Activated CD4-positive, alpha-beta T cell treated with anti-CD3 and anti-CD28 coated beads, Interleukin-10, Interleukin-2, amounts not matched to agents 100 ng/mL and 50 ng/mL, durations not matched to agents 16 hours and 8 hours (primary cell): ENCODE measurements at regions not wholly inside any gene's neighbourhood (a gene's known extent, or its start where the extent isn't known, plus 50 kb on each side); places are given as distances from the start of the nearest gene placed in this dataset.
A peak's percentile ranks its signal among the peaks of the same experiment; 100 is the strongest.

ENCODE experiments used
- DNase-seq: peaks from one replicate; pipeline ENCODE4 v3.0.0-alpha.2; 2020

DNA sequence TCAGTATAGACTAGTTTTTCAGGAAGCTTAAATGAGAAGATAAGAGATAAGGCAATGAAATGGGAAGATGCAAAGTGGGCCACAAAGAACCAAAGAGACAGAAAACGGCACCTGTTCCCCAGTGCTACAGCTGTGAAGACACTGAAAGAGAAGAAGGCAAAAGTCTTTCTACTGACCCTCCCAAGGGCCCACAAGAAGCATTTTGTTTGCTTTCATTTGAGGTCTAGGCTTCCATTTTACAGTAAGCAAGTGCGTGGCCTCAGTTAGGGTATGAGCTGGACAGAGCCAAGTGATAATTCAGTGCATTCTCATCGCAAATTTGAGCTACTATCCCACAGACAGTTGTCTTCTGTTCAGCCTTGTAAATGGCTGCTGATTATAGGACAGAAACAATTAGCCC, 53.4 kb upstream of the STK17B start:
- DNase-seq = no peak

DNA sequence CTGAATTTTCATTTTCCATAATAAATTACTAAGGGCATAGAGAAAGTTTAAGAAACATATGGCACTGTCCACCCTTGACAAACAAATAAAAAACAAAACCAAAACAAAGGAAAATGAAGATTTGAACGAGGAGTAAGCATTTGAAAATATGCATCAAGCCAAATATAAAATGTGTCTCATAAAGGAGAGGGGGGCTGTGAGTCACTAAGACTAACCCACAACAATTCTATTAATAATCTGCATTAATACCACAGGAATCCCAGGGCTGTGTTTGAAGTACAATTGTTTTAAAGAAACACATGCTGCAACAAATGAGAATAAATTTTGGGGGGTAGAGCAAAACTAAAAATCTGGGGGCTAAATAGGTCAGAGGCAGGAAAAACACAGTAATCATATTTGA, 53.8 kb upstream of the STK17B start:
- DNase-seq = no peak

DNA sequence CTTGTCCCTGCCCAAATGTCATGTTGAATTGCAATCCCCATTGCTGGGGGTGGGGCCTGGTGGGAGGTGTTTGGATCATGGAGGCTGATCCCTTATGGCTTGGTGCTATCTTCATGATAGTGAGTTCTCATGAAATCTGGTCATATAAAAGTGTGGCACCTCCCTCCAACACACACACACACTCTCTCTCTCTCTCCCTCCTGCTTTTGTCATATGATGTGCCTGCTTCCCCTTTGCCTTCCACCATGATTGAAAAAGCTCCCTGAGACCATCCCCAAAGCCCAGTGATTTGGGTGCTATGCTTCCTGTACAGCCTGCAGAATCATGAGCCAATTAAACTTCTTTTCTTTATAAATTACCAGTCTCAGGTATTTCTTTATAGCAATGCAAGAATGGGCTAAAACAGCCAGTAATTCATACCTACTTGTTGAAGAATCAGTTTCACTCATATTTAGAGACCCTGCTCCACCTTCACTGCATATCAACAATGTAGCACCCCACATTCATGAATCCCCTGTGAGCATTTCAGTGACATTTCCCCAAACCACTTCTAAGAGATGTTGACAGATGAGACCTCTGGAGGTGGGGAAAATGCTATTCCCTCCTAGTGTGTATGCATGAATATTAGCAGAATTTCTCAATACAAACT, 54.8 kb upstream of the STK17B start:
- DNase-seq = no peak

DNA sequence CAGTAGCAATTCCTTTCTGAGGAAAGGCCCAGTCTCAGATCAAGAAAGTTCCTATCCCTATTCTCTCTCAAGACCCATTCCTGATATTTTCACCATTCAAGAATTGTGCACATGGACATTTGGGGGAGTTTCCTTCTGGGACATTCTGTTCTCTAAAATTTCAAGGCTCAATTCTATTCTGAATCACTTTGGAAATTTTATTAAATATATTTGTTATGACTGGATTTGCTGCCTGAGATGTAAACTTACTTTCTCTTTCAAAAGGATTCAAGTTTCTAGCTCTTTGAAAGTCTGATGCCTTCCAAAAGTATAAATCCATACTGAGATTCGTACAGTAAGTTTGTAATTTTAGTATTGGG, 55.3 kb upstream of the STK17B start:
- DNase-seq = no peak

DNA sequence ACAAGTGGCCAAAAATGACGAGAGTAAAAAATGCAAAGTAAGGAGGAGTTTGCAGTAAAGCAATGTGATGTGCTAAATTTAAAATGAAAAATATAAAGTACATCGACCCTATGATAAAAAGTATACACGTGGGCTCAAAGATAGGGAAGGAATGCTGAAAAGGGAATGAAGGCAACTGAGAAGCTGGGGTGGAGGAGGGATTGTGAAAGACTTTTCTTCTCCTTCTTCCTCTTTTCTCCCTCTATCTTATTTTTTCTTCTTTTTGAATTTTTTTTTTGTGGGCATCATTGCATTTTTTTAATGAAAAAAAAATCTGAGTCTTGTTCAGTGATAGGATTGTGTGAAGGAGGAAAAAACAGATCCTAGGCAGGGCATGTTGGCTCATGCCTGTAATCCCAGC, 57.6 kb upstream of the STK17B start:
- no peak for DNase-seq

DNA sequence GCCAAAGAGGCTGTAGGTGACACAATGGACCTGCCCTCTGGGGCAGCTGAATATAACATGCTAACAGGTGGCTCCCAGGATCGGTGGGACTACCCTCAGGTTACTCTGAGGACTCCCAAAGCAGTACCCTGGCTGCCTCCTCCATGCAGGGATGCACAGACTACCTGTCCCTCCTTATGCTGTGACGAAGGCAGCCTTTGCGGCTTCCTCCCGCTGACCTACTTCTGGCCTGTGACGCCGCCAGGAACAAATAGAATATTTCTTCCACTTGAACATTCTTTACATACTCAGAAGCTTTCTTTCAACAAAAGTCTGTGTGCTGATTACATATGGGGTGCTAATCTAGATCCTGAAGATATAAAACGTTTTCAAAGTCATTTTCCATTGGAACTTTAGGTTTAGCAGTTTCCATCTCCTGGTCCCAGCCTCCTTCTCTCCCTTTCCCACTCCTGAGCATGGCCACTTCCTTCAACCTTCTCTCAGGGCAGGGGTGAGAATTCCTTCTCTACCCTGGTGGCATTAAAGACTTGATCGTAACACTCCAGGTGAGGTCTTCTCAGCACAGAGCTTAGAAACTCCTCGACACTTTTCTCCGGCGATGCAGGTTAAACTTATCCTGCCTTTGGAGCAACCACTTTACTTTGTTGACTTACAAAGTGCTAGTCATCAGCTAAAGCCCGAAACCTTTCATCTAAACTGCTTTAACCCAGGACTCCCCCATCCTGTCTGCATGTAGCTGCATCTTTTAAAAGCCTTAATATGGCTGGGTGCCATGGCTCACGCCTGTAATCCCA, 58.9 kb upstream of the STK17B start:
- DNase-seq = peak; percentile 61

DNA sequence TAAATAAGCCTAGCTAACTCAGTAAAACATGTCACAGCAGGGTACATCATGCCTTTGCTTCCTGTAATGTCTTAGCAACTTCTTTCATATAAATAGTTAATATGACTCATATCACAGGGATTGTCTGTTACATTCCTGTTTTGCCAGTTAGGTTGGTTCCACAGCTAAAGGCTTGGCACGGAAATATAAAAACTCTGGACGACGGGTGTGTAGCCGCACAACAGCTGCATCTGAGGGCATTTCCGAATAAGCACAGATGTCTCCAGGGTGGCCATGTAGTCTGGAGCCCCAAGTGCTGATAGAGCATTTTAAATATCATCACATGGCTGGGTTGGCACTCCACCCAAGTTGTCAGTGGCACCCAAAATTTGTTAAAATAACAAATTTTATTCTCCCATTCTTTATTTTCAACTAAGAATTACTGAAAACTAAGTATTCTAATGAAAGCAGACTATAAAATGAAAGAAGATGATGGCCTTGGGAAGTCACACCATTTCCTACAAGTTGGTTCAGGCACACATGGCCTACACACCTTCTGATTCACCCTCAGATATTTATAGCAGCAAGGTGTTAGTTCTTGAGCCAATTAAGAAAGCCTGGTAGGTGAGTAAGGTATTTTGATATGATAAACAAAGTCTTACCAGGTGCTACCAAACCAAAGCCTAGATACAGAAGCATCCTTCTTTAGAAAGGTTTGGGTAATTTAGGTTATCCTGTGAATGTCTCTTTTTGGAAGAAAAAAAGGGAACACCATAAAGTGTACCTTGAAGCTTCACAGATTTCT, 61.8 kb upstream of the STK17B start:
- no peak for DNase-seq

DNA sequence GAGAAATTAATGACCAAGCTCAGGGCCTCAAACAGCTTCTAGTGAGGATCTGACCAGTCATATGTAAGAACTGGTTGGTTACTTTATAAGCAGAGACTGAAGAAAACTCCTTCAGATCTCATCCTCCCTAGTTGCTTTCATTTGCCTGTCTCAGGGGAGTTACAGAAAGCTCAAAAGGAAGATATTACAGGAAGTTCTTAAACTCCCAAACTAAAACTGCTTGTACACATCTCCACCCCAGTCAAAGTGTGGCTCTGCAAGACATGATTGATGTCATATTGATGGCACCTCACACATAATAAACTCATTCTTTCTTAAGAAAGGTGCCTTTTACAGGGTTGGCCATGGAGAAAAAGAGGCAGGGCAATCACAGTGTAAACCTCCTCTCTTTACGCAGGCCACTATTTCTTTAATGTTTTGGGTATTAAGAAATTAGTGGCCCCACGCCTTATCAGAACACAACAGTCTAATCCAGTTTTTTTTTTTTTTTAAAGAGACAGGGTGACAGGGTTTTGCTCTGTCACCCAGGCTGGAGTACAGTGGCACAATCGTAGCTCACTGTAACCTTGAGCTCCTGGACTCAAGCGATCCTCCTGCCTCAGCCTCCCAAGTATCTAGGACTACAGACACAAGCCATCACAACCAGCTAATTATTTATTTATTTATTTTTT, 62.6 kb upstream of the STK17B start:
- peak; percentile 61 for DNase-seq

DNA sequence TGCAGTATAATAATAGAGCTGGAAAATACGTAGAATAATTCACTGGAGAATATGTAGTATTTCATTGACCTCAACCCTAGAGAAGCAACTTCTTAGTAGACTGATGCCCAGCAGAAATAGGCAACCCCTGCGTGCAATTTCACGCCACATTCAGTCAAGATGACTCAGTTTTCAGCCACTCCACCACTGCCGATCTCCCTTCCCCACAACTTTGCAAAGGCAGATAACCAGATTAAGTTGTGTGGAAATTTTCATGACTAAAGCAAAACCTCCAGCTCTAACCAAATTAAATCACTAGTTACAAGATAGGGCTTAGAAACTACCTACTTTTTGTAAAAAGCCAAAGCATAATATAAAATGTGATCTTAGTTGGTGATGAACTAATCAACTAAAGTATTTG, 63.3 kb upstream of the STK17B start:
- peak; percentile 91 for DNase-seq

DNA sequence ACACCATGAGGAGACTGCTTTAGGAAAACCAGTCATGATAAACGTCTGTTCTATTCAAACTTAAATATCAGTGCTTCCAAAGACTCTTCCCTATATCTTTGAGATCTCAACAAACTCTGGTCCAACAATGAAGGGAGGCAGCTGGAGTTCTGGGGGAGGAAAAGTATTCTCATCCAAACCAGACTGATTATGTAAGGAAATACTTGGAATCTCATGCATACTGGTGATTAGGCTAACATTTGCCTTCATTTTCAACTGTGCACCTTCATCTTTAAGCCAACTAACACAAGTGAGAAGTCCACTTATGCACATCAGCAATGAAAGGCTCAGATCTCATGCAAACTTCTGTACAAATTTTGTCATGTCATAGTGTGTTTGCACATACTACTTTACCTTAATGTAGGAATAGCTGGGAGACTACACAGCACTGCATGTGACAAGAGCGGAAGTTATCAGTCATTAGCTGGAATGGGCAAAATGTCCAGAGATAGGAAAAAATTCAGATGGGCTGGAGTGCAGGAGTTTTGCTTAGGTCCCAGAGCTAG, 67.5 kb upstream of the STK17B start:
- DNase-seq = no peak

DNA sequence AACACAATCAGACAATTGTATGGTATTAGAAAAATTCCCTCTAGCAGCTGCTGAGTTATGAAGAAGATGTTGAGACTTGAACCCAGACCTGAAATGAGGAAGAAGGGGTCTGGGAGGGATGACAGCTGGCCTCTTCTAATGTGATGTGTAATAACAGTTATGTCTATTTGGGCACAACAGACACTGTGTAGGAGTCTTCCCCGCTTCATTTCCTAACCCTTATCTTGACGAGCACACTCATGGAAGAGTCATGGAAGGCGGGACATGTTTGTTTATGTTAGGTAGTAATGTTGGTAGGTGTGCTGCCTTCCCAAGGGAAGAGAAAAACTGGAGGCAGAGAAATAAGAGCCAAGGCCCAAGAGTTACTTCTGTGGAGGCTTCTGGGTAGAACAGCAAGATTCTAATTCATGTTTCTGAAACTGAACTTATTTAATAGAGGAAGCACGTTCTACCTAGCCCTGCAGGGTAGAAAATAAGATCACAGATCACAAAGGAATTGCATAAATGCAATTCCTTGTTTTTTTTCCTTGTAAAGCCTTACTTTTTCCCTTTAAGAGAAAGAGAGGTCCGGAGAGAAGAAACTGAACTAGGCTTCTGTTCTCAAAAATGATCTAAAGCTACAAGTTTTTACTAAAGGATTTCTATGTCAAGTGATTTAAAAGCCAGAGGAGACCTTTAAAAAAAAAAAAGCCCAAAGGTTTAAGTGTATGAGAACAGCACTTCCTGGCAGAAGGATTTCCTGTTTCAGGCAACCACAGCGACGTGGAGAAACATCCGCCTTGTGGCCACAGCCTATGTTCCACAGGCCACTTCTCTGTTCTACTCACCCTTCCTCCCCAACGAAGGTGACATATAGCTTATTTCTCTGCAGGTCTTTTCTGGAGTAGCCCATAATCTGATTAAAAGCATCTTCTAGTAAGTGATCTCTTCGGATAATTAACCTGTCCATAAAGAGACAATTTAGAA, 68.5 kb upstream of the STK17B start:
- DNase-seq = peak; percentile 95

DNA sequence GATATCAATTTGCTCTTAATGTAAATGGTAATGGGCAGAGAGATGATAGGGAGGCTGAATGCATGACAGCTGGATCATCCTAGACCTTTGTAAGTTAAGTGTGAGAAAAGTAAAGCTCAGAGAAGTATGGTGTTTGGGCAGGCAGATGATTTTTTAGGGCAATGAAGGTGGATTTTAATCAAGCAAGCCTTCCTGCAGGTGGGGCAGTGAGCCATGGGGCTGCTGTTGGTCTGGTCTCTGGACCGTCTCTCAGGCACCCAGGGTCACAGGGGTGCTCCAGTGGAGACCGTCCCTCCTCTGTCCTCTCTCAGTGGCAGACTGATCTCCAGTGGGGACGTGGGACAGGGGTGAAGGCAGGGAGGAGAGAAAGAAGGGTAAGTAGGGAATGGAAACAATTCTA, 69.8 kb upstream of the STK17B start:
- no peak for DNase-seq

DNA sequence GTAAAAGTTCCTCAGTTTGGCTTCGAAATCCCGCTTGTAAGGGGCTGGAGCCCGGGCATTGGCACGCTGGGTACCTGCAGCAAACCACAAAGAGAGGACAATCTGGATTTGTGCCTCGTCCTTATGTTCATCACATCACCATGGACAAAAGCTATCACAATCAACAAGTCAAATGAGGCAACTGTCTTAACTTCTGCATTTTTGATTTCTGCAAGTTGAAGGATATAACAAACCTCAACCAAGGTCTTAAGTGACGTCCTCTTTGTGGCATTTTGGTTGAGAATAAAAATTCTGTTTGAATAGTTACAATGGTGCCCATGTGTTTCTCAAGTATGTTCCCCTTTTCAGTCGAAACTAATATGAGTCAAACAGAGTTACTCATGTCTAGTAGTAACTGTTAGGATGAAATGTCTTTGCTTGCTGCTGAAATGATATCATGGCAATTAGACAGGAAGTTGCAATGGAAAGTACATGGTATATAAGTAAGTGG, 70.8 kb upstream of the STK17B start:
- peak; percentile 93 for DNase-seq

DNA sequence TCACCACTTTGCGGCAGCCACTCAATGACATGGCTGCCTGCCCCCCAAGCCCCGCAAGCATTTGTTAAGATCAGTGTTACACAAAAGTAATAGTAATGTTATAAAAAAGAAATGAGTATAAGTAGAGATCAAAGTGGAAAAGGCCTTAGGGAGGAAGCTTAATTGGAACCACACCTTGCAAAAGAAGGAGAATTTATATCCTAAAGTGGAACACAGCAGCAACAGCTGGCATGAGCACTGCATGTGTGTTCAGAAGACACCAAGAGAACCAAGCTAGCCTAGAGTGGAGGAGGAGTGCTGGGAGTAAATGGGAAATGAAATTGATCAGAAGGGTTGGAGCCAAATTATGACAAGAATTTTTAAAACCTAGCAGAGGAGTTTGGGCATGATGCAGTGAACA, 73.1 kb upstream of the STK17B start:
- no peak for DNase-seq

DNA sequence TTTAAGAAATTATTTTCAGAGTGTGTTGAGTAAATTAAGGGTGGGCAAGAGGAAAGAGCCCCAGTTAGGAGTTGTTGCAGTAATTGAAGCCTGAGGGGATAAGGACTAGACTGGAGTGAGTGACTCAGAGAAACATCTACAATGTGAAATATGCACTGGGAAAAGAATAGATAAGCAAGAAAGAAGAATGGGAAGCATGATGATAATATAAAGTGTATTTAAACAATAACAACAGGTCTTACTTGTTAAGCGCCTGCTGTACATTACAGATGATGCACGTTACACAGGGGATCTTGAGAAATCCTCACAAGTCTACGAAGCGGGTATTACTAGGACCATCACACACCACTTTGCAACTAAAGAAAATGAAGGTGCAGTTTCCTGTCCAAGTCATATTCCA, 73.6 kb upstream of the STK17B start:
- DNase-seq = no peak

DNA sequence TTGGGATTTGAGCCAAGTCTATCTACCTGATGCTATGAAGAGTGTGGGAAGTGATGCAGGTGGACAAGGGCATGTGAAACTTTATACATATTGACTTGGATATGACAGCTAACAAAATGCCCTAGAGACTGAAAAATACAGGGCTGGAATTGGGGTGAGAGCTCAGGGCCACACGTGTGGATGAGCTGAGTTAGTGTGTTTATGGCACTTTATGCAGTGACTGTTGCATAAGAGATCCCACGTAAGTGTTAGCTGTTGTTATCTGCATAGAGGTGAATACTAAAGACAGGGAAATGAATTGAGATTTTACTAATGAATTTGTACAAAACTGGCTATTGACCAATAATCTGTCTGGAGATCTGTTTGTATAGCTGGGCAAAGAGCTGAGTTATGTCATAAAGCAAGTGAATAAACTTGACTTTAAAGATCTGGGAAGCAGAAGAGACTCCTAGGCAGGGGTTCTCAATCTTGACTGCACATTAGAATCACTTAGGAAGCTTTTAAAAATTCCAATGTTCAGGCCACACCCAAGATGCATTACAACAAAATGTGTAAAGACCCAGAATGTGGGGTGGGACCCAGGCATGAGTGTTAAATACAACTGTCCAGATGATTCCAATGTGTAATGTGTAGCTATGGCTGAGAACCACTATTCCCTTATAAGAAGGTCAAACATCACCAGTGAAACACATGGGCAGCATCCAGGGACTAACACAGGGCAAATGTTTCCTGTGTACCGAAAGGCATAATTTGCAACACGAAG, 74.2 kb upstream of the STK17B start:
- DNase-seq = no peak

DNA sequence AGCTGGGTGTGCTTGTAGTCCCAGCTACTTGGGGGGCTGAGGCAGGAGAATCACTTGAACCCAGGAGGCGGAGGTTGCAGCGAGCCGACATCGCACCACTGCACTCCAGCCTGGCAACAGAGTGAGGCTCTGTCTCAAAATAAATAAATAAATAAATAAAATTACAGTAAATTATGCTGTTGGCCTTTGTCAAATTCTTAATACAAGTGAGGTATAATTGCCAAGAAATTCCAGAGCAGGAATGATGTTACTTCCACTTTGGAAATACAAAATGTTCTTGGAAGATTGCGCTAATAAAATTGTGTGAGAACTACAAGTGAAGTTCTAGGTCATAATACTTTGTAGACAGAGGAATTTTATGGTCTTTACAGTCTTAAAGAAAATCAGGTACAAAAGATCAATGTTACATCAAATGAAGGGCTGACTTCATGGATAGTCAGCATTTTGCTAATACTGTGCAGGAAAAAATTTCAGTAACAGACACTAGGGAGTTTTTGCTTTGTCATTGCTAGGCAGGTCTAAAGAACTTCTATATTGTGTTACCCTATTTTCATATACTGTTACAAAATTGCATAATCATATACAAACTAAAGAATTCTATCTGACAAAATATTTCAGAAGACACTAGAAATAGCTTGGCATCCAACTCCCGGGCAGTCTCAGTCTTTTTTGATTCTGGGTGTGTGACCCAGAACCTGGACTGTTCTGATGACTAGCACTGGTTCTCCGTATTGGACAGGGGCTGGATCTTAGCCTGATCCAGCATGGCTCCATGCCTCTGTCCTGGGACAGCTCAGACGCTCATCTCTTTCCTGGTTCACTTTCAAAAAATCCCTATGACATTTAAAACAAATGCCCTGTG, 76.0 kb upstream of the STK17B start:
- DNase-seq = no peak

DNA sequence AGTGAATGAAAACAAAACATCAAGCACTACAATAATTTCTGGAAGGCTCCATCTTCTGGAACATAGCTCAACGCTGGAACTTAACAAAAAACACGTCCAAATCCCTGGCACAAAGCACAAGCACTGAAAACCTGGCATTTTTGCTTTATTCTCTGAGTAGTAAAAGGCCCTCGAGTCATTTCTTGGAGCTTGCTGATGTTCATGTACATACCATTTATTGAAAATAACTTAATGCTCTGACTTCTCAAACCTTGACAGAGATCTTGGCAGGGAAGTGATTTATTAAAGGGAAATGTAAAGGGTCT, 76.5 kb upstream of the STK17B start:
- no peak for DNase-seq

DNA sequence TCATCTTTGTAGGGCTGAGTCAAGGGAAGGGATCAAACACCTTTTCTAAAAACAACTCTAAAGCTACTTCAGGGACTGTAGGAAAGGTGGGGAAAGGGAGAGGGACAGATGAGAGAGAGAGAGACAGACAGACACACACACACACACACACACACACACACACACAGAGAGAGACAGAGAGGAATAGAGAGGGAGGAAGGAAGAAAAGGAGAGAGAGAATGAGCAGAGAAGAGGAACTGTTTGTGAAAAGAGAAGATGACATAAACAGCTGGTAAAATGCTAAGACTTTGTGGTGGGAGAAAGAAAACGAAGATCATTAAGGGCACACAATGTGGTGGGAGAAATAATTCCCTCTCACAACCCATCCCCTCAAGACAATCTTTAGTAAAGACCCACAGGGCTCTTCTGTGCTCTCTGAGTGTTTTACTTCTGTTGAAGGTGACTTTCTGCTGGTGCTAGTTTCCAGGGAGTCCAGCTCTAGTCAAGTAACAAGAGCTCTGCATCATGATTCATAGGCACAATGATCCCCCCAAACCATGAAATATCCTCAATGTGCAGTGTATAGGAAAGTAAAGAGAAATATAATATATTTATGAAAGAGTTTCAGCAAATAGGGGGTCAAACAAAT, 77.2 kb upstream of the STK17B start:
- DNase-seq = no peak

DNA sequence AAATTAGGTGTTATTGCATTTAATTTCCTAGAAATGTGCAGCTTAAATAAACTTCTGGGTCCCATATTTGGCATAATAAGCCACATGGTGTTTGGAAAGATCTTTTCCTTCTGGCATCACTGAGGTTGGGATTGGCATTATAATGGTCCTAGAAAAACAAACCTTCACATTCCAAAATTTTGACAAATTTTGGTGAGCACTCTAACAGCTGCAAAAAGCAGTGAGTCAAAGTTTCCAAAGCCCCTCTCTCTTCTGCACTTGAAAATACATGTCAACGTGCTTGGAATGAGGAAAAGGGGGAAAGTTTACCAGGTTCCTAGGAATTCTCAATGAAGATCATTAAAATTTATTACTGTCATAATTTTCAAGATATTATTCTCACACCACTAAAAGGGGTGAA, 77.8 kb upstream of the STK17B start:
- no peak for DNase-seq
